Activated naive CD4-positive, alpha-beta T cell treated with anti-CD3 and anti-CD28 coated beads, Interleukin-2, amount 50 U/mL, for 16 hours (primary cell): ENCODE measurements at regions not wholly inside any gene's neighbourhood (a gene's known extent, or its start where the extent isn't known, plus 50 kb on each side); places are given as distances from the start of the nearest gene placed in this dataset.
"Not testable (repeated sequence)": the region's sequence is repeated elsewhere in the genome, so short reads cannot be mapped to it uniquely, and the experiment has no call there.

ENCODE experiments used
- DNase-seq: peaks from one replicate; pipeline ENCODE4 v3.0.0-alpha.2; 2020

GRCh38 chr12:32010631-32011336, 51.6 kb downstream of the RESF1 start:
- no peak for DNase-seq

DNA sequence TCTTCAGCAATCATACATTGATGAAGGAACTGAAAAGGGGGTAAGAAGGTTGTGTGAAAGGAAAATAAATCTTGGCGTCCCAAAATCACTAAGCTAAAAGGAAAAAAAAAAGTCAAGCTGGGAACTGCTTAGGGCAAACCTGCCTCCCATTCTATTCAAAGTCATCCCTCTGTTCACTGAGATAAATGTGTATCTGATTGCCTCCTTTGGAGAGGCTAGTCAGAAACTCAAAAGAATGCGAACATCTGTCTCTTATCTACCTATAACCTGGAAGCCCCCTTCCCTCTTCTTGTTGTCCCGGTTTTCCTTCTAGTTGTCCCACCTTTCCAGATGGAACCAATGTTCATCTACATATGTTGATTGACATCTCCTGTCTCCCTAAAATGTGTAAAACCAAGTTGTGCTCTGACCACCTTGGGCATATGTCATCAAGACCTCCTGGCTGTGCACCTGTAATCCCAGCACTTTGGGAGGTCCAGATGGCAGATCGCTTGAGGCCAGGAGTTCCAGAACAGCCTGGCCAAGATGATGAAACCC, 53.1 kb downstream of the RESF1 start:
- no peak for DNase-seq

GRCh38 chr12:32015036-32015435, 55.8 kb downstream of the RESF1 start:
- no peak for DNase-seq

DNA sequence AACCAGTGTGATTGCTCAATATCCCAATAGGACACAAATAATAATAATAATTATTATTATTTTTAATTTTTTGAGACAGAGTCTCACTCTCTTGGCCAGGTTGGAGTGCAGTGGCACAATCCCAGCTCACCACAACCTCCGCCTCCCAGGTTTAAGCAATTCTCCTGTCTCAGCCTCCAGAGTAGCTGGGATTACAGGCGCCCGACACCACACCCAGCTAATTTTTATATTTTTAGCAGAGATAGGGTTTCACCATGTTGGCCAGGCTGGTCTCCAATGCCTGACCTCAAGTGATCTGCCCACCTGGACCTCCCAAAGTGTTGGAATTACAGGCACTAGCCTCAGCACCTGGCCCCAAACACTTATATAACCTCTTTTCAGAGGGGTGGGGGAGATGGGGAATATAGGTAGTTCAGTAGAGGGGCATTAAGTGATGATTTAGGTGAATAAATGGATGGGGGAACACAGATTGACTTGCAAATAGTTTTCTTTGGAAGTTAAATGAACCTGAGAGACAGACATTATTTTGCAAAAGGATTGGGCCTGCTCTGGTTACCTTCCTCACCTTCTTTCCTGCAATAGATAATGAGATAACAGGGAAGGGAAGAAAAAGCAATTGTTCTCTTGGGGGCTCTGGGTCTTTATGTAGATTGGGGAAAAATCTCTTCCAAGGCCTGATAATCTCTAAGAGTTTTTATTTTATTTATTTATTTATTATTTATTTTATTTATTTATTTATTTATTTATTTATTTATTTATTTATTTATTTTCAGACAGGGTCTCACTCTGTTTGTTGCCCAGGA, 57.7 kb downstream of the RESF1 start:
- DNase-seq = no peak

DNA sequence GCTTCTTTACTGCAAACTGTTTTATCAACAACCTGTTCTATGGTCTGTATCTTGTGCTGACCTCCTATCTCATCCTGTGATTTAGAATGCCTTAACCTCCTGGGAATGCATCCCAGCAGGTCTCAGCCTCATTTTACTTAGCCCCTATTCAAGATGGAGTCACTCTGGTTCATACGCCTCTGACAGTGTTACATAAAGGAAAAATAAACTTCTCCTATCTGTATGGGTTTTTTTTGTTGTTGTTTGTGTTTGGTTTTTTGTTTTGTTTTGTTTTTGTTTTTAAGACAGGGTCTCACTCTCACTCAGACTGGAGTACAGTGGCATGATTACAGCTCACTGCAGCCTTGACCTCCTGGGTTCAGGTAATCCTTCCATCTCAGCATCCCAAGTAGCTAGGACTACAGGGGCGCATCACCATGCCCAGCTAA, 62.1 kb downstream of the RESF1 start:
- DNase-seq = no peak

- not testable (repeated sequence) for DNase-seq
These were observed 63.2 kb downstream of the RESF1 start for GRCh38 chr12:32022387-32022786.

DNA sequence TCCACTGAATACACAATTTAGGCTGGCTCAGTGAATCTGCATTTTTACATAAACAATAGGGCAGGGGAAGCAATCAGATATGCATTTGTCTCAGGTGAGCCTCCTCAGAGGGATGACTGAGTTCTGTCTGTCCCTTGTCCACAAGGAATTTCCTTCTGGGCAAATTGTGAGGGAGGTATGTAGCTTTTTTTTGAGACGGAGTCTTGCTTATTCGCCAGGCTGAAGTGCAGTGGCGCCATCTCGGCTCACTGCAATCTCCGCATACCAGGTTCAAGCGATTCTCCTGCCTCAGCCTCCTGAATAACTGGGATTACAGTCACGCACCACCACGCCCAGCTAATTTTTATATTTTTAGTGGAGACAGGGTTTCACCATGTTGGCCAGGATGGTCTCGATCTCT, 64.6 kb downstream of the RESF1 start:
- not testable (repeated sequence) for DNase-seq

GRCh38 chr12:32024884-32025592, 65.8 kb downstream of the RESF1 start:
- no peak for DNase-seq

DNA sequence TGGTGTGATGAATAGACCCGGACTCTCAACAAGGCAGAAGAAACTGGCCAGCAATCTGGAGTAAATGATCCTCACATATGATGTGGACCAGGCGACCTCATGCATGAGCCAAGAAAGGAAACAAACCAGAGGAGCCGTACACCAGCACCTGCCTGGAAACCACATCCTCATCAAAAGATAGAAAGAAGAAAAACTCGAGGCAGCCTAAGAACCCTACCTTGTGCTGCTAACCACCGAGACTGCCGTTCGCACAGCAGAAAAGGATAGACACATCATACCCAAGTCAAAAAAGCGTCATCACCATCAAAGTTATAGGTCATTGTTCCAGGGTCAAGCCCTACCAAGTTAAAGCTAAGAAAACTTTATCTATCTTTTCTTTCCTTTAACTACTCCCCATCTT, 66.7 kb downstream of the RESF1 start:
- peak; percentile 36 for DNase-seq

- no peak for DNase-seq
These were observed 68.6 kb downstream of the RESF1 start for GRCh38 chr12:32027684-32028365.

GRCh38 chr12:32030151-32030550, 70.9 kb downstream of the RESF1 start:
- DNase-seq = no peak

- DNase-seq = no peak
These were observed 71.5 kb downstream of the RESF1 start for GRCh38 chr12:32030676-32031075.

DNA sequence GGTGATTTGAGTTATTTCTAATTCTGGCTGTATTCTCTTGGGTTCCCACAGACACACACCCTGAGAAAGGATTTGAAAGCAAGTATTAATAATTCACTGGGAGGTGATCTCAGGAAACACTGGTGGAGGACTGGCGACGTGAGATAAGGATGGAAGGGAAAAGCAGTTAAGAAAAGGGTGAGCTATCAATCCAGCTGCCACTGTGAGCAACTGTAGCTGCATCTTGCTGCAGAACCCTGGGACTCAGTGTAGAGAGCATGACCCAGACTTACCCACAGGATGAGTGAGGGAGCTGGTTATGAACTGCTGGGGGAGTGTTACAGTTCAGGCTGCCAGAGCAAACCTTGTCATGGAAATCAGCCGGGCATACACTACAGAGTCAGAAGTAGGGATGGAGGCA, 71.9 kb downstream of the RESF1 start:
- no peak for DNase-seq

GRCh38 chr12:32032205-32032810, 73.1 kb downstream of the RESF1 start:
- no peak for DNase-seq

DNA sequence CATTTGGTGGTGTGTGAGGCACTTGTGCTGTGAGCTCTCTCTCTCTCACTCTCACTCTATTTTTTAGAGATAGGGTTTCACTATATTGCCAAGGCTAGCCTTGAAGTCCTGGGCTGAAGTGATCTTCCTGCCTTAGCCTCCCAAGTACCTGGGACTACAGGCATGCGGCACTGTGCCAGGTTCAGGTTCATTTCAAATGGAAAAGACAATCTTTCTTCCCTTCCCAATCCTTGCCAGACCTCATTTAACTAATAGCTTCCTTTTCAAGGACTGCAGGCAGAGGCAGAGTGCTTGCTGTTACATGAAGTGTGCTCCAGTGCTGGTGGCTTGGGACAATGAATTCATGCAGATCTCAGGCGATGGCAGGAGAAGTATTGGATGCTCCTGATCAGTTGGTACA, 73.2 kb upstream of the BICD1 start:
- DNase-seq = no peak

DNA sequence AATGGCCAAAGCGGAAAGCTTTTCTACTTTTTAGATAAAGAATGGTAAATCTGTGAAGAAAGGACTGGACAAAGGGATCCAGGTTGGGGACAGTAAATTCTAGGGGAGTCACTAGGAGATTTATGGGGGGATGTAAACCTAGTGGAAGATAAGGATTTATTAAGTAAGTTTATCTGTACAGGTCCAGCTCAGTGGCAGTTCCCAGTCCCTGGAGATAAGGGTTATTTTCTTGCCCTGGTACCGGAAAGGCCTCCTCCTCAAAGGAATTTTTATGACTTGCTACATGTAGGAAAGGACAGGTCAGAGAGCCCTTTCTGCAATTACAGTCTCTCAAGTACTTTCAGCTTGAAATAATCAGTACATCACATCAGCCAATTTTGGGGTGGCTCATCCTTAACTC, 72.6 kb upstream of the BICD1 start:
- no peak for DNase-seq

DNA sequence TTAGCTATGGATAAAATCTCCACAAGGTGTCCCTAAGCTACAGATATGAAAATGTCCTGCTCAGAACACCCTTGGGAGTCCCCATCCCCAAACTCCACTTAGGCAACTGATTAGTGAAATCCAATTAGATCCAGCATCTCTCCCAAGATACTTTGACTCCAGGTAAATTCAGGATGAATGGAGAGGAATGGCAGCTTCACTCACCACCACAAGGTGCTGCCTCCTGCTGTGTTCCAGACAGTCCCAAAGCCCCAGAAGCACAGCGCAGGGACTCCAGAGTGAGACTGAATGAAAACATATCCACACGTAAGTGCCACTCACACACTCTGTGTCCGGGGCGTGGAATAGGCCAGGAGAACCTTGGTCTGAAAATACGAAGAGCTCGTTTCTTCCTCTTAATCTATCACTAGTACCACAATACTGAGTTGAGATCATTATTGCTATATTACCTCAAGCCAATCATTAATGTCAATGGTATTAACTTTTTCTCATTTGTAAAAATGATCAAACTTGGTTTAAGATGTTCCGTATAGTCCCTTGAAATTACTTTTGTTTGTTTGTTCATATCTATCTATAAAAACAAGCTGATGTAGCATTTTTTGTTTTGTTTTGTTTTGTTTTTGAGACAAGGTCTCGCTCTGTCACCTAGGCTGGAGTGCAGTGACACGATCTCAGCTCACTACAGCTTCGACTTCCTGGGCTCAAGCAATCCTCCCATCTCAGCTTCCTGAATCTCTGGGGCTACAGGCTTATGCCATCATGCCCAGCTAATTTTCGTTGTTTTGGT, 70.0 kb upstream of the BICD1 start:
- no peak for DNase-seq

- no peak for DNase-seq
These were observed 67.3 kb upstream of the BICD1 start for GRCh38 chr12:32039347-32039746.

DNA sequence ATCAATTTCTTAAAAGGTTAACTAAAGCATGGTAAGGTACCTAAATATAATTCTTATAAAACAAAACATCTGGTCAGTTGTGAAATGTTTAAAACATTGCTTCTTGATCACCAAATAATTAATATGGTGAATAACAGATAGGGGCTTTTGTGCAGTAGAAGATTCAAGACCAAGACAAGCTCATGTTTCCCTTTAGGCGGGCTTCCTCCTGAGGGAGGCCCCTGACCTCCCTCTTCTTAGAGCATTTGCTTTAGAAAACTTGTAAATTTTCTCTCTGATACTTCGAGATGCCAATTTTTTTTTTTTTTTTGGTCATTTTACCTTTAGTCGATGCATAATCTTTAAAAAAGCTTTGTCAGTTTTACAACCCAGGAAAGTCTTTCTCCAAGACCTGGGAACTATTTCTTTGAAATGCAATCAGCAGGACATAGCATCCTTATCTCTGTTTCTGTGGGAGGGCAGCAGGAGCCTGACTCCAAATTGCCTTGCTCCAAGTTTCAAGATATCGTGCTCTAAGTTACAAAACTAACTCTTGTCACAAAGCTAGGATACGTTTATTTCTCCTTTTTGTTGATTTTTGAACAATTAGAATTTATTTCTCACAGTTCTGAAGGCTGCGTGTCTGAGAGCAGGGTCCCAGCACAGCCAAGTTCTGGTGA, 66.6 kb upstream of the BICD1 start:
- DNase-seq = no peak

- no peak for DNase-seq
These were observed 62.6 kb upstream of the BICD1 start for GRCh38 chr12:32043928-32044549.
